ENCODE measurements at regions not wholly inside any gene's neighbourhood (a gene's known extent, or its start where the extent isn't known, plus 50 kb on each side); places are given as distances from the start of the nearest gene placed in this dataset.

GRCh38 chr20:21862956-21863355, 157.5 kb downstream of the PAX1 start:
- TF ChIP-seq, protein P1, sequence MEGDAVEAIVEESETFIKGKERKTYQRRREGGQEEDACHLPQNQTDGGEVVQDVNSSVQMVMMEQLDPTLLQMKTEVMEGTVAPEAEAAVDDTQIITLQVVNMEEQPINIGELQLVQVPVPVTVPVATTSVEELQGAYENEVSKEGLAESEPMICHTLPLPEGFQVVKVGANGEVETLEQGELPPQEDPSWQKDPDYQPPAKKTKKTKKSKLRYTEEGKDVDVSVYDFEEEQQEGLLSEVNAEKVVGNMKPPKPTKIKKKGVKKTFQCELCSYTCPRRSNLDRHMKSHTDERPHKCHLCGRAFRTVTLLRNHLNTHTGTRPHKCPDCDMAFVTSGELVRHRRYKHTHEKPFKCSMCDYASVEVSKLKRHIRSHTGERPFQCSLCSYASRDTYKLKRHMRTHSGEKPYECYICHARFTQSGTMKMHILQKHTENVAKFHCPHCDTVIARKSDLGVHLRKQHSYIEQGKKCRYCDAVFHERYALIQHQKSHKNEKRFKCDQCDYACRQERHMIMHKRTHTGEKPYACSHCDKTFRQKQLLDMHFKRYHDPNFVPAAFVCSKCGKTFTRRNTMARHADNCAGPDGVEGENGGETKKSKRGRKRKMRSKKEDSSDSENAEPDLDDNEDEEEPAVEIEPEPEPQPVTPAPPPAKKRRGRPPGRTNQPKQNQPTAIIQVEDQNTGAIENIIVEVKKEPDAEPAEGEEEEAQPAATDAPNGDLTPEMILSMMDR (conservative IDR thresholded peaks at IDR 0.05; ENCODE audit: low read length): no peak
- TF ChIP-seq EZH2phosphoT487 (IDR thresholded peaks at IDR 0.05; ENCODE audit: borderline replicate concordance): no peak

Measured in Loucy (cell line).